Caco-2 (cell line): ENCODE measurements at regions not wholly inside any gene's neighbourhood (a gene's known extent, or its start where the extent isn't known, plus 50 kb on each side); places are given as distances from the start of the nearest gene placed in this dataset.

ENCODE experiments used
- BruUV-seq: library from RNA; stranded (reverse); fragments of 400-500 nt; replicated peaks from 2 replicates; lab custom pipeline; 2021; lab: Mats Ljungman, UMichigan
- CTCF ChIA-PET: fragments of 300-600 bp; sonication (Branson Sonifier 250); formaldehyde crosslinking; loops from one replicate; lab custom pipeline; 2022; ENCODE audit warnings: antibody characterized with exemption; lab: Charles Lee
- POLR2A ChIA-PET: fragments of 300-600 bp; sonication (Branson Sonifier 250); formaldehyde crosslinking; loops from one replicate; lab custom pipeline; 2022; ENCODE audit warnings: antibody characterized with exemption; lab: Charles Lee
- DNase-seq, 2 experiments: peaks; one replicate each; pipeline versions ENCODE4 v3.0.0 to v3.0.0-alpha.2; 2020 to 2022
- H3K27me3 ChIP-seq: replicated peaks from 2 replicates; pipeline ENCODE4 v1.6.0; 2011; ENCODE audit warnings: low read length; ENCODE audit not compliant: control insufficient read depth, insufficient read depth
- H3K36me3 ChIP-seq: 2 replicates; pipeline ENCODE4 v1.5.1; 2011; ENCODE audit warnings: low read length; ENCODE audit not compliant: control insufficient read depth, insufficient read depth
- H3K4me1 ChIP-seq: fragments of 250-450 bp; sonication (Bioruptor Pico); 2 replicates; pipeline ENCODE4 v1.5.1; 2020; ENCODE audit warnings: mild to moderate bottlenecking
- H3K4me3 ChIP-seq: 2 replicates; pipeline ENCODE4 v1.5.1; 2011; ENCODE audit warnings: low read depth, mild to moderate bottlenecking, control low read depth, low read length
- H3K9me3 ChIP-seq: fragments of 250-450 bp; sonication (Bioruptor Pico); 2 replicates; pipeline ENCODE4 v1.5.1; 2020; ENCODE audit warnings: mild to moderate bottlenecking, moderate library complexity
- H3K27ac Mint-ChIP-seq: one replicate; pipeline ENCODE4 v1.8.0; 2022; ENCODE audit warnings: mixed read lengths; ENCODE audit not compliant: unreplicated experiment
- H3K27me3 Mint-ChIP-seq: one replicate; pipeline ENCODE4 v1.8.0; 2022; ENCODE audit warnings: mixed read lengths; ENCODE audit not compliant: insufficient read depth, unreplicated experiment
- H3K36me3 Mint-ChIP-seq: one replicate; pipeline ENCODE4 v1.8.0; 2022; ENCODE audit warnings: mild to moderate bottlenecking, mixed read lengths; ENCODE audit not compliant: insufficient read depth, unreplicated experiment
- H3K4me1 Mint-ChIP-seq: one replicate; pipeline ENCODE4 v1.8.0; 2022; ENCODE audit warnings: low read depth, mixed read lengths; ENCODE audit not compliant: unreplicated experiment
- H3K4me3 Mint-ChIP-seq: one replicate; pipeline ENCODE4 v1.8.0; 2022; ENCODE audit warnings: mild to moderate bottlenecking, moderate library complexity, mixed read lengths; ENCODE audit not compliant: unreplicated experiment
- H3K9me3 Mint-ChIP-seq: one replicate; pipeline ENCODE4 v1.8.0; 2022; ENCODE audit warnings: mixed read lengths; ENCODE audit not compliant: unreplicated experiment
- intact Hi-C: fragments of 100-400 bp; cut with micrococcal nuclease; formaldehyde crosslinking; loops from one replicate; pipeline ENCODE4 v1.10.0; 2022; ENCODE audit not compliant: unreplicated experiment
- TF ChIP-seq, protein P1 (sequence below), 2 experiments: fragments of 200-600 bp in 1 of 2; IDR thresholded peaks; 1 replicate in 1 of 2; 2 replicates in 1 of 2; pipeline versions ENCODE4 v1.5.1 to v1.8.0; 2011 to 2022; ENCODE audit warnings: antibody characterized with exemption in 1 of 2, control low read depth in 1 of 2, inconsistent platforms in 1 of 2, low read depth in 1 of 2, low read length in 1 of 2, mild to moderate bottlenecking in 1 of 2, moderate library complexity in 1 of 2; ENCODE audit not compliant: insufficient read depth in 1 of 2, severe bottlenecking in 1 of 2, unreplicated experiment in 1 of 2

DNA sequence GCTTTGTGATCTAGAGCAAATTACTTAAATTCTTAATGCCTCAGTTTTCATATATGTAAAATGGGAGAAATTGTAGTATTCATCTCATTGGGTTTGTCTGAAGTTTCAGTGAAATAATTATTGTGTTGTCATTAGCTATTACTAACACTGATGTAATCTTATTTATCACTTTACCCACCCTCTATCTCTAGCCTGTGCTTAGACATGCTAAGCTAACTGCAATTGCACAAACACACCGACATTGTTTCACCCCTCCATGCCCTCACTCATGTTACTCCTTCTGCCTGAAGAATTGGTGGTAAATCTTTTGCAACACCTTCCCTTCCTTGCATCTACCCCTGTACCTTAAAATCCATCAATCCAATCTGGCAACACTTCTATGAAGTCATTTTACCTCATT lies 241.6 kb downstream of the BCAT1 start:
- H3K27ac Mint-ChIP-seq = no peak overlapping the region
- intact Hi-C loops = loop anchor here (2.0 kb wide), 1 partner anchor 47 kb away; no protein-coding TSS in a partner anchor
- no TSS peak for BruUV-seq
- peaks cover 34% of the 10 kb centered on the region for H3K4me1 ChIP-seq
- no peaks in the 10 kb centered on the region for H3K27me3 ChIP-seq
- CTCF ChIA-PET = interaction anchor here (0.5 kb wide), 1 partner anchor 709 kb away, joined by 5 read pairs; no protein-coding TSS in a partner anchor
- TF ChIP-seq, protein P1, sequence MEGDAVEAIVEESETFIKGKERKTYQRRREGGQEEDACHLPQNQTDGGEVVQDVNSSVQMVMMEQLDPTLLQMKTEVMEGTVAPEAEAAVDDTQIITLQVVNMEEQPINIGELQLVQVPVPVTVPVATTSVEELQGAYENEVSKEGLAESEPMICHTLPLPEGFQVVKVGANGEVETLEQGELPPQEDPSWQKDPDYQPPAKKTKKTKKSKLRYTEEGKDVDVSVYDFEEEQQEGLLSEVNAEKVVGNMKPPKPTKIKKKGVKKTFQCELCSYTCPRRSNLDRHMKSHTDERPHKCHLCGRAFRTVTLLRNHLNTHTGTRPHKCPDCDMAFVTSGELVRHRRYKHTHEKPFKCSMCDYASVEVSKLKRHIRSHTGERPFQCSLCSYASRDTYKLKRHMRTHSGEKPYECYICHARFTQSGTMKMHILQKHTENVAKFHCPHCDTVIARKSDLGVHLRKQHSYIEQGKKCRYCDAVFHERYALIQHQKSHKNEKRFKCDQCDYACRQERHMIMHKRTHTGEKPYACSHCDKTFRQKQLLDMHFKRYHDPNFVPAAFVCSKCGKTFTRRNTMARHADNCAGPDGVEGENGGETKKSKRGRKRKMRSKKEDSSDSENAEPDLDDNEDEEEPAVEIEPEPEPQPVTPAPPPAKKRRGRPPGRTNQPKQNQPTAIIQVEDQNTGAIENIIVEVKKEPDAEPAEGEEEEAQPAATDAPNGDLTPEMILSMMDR (IDR thresholded peaks at IDR 0.05; ENCODE audit: insufficient read depth in 1 of 2, low read depth in 1 of 2, low read length in 1 of 2, severe bottlenecking in 1 of 2, unreplicated experiment in 1 of 2) = no peak
- no peaks in the 10 kb centered on the region for H3K36me3 ChIP-seq
- POLR2A ChIA-PET = no interaction called here
- peaks cover 12% of the 10 kb centered on the region for H3K9me3 Mint-ChIP-seq
- peaks cover 11% of the 10 kb centered on the region for H3K4me1 Mint-ChIP-seq
- no peak overlapping the region for H3K4me3 Mint-ChIP-seq
- no peaks in the 10 kb centered on the region for H3K27me3 Mint-ChIP-seq
- no peak for DNase-seq
- H3K36me3 Mint-ChIP-seq = peaks cover 6% of the 10 kb centered on the region
- H3K4me3 ChIP-seq = no peak overlapping the region
- H3K9me3 ChIP-seq = no peaks in the 10 kb centered on the region

DNA sequence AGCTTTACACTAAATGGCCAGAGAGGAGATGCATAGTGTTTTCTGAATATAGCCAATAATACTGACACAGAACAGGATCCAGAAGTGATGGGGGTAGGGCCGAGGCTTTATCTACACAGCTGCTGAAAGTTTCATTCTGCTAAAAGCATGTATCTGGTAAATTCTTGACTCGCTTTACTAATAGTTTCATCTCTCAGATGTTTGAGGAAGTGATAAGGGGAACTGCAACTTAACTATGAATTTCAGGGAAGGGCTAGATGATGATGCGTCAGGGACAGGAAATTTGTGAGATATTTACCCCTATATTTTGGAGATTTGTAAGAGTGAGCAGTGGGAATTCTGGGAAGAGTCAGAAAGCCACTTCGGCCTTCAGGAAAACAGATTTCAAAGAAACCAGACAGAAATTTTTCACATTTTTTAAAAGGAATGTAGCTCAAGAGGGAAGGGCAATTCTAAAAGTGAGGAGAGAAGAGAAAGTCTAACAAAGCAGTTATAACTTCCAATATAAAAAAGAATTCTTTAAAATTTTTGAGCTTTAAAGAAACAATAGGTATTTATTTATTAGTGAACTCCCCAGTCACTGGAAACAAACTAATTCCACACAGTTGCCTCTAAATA lies 243.1 kb downstream of the BCAT1 start:
- CTCF ChIA-PET = interaction anchor here (0.6 kb wide), 1 partner anchor 1830 kb away, joined by 3 read pairs; no protein-coding TSS in a partner anchor
- Histone ChIP-seq H3K4me3 (no peak overlapping the region), H3K27me3 (no peaks in the 10 kb centered on the region), H3K9me3 (no peaks in the 10 kb centered on the region), H3K4me1 (peaks cover 34% of the 10 kb centered on the region), H3K36me3 (no peaks in the 10 kb centered on the region)
- DNase-seq = no peak
- Mint-ChIP-seq H3K9me3 (peaks cover 14% of the 10 kb centered on the region), H3K27ac (peak overlapping the region; percentile 81), H3K4me1 (peaks cover 11% of the 10 kb centered on the region), H3K4me3 (peak overlapping the region; percentile 58), H3K36me3 (peaks cover 6% of the 10 kb centered on the region), H3K27me3 (no peaks in the 10 kb centered on the region)
- BruUV-seq = no TSS peak
- POLR2A ChIA-PET = no interaction called here
- intact Hi-C loops = loop anchor here (2.0 kb wide), 1 partner anchor 49 kb away; no protein-coding TSS in a partner anchor
- TF ChIP-seq, protein P1 (IDR thresholded peaks at IDR 0.05; ENCODE audit: insufficient read depth in 1 of 2, low read depth in 1 of 2, low read length in 1 of 2, severe bottlenecking in 1 of 2, unreplicated experiment in 1 of 2) = no peak

DNA sequence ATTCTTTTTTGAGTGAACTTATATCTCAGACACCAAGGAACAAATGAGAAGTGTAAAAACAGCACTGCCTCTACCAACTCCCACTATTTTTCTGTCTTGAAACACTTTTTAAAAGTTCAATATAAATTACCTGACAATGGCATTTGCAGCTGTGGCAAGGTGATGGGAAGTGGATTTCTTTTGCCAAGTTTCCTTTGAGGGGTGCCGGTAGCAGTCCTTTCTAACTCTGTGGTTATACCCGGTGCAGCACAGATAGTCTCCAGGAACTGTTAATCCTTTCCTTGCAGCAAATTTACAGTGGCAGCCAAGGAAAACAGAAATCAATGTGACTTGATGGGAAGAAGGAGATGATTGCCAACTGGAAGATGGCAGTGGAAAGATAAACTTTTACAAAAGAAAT lies 243.7 kb downstream of the BCAT1 start:
- Histone ChIP-seq H3K27me3 (no peaks in the 10 kb centered on the region), H3K4me3 (no peak overlapping the region), H3K9me3 (no peaks in the 10 kb centered on the region), H3K36me3 (no peaks in the 10 kb centered on the region), H3K4me1 (peaks cover 34% of the 10 kb centered on the region)
- Mint-ChIP-seq H3K27ac (peak overlapping the region; percentile 81), H3K4me1 (peaks cover 11% of the 10 kb centered on the region), H3K9me3 (peaks cover 20% of the 10 kb centered on the region), H3K36me3 (peaks cover 6% of the 10 kb centered on the region), H3K4me3 (no peak overlapping the region), H3K27me3 (no peaks in the 10 kb centered on the region)
- CTCF ChIA-PET = no interaction called here
- POLR2A ChIA-PET = no interaction called here
- DNase-seq = no peak
- BruUV-seq = no TSS peak
- TF ChIP-seq, protein P1 (IDR thresholded peaks at IDR 0.05; ENCODE audit: insufficient read depth in 1 of 2, low read depth in 1 of 2, low read length in 1 of 2, severe bottlenecking in 1 of 2, unreplicated experiment in 1 of 2) = no peak
- intact Hi-C loops = no loop called here
